ENCODE measurements at regions not wholly inside any gene's neighbourhood (a gene's known extent, or its start where the extent isn't known, plus 50 kb on each side); places are given as distances from the start of the nearest gene placed in this dataset.

GRCh38 chr9:80592413-80592812 lies 1020.6 kb downstream of the TLE4 start:
- Histone ChIP-seq H3K4me3 (ENCODE audit: low read depth, low read length) (no peak overlapping the region), H3K9ac (ENCODE audit: low read length) (no peak overlapping the region), H3K27me3 (ENCODE audit: control insufficient read depth, insufficient read depth, low read length) (no peaks in the 10 kb centered on the region), H3K36me3 (ENCODE audit: control insufficient read depth, insufficient read depth, low read length) (no peaks in the 10 kb centered on the region), H3K27ac (ENCODE audit: low read depth, low read length) (no peak overlapping the region), H3K4me1 (ENCODE audit: control insufficient read depth, insufficient read depth, low read length) (peaks cover 8% of the 10 kb centered on the region; the same call in 1 of the 2 replicates), H3K9me3 (ENCODE audit: control insufficient read depth, insufficient read depth, low read depth, low read length) (peaks cover 8% of the 10 kb centered on the region)

GRCh38 chr9:80586786-80587330 lies 1015.1 kb downstream of the TLE4 start:
- H3K4me1 ChIP-seq (ENCODE audit: control insufficient read depth, insufficient read depth, low read length) = peaks cover 17% of the 10 kb centered on the region
- no peaks in the 10 kb centered on the region for H3K27me3 ChIP-seq (ENCODE audit: control insufficient read depth, insufficient read depth, low read length)
- no peaks in the 10 kb centered on the region for H3K36me3 ChIP-seq (ENCODE audit: control insufficient read depth, insufficient read depth, low read length)
- no peaks in the 10 kb centered on the region for H3K9me3 ChIP-seq (ENCODE audit: control insufficient read depth, insufficient read depth, low read depth, low read length)
- H3K27ac ChIP-seq (ENCODE audit: low read depth, low read length) = no peak overlapping the region
- no peak overlapping the region for H3K9ac ChIP-seq (ENCODE audit: low read length)
- no peak overlapping the region for H3K4me3 ChIP-seq (ENCODE audit: low read depth, low read length)

- Histone ChIP-seq H3K9me3 (ENCODE audit: control insufficient read depth, insufficient read depth, low read depth, low read length) (peaks cover 16% of the 10 kb centered on the region), H3K27me3 (ENCODE audit: control insufficient read depth, insufficient read depth, low read length) (no peaks in the 10 kb centered on the region), H3K4me3 (ENCODE audit: low read depth, low read length) (no peak overlapping the region), H3K4me1 (ENCODE audit: control insufficient read depth, insufficient read depth, low read length) (no peaks in the 10 kb centered on the region), H3K36me3 (ENCODE audit: control insufficient read depth, insufficient read depth, low read length) (no peaks in the 10 kb centered on the region), H3K27ac (ENCODE audit: low read depth, low read length) (no peak overlapping the region), H3K9ac (ENCODE audit: low read length) (no peak overlapping the region)
Observed at GRCh38 chr9:80571953-80572352, 1000.2 kb downstream of the TLE4 start.

- no peak overlapping the region for H3K9ac ChIP-seq (ENCODE audit: low read length)
- H3K9me3 ChIP-seq (ENCODE audit: control insufficient read depth, insufficient read depth, low read depth, low read length) = peaks cover 16% of the 10 kb centered on the region
- H3K4me3 ChIP-seq (ENCODE audit: low read depth, low read length) = no peak overlapping the region
- no peaks in the 10 kb centered on the region for H3K4me1 ChIP-seq (ENCODE audit: control insufficient read depth, insufficient read depth, low read length)
- H3K27ac ChIP-seq (ENCODE audit: low read depth, low read length) = no peak overlapping the region
- no peaks in the 10 kb centered on the region for H3K27me3 ChIP-seq (ENCODE audit: control insufficient read depth, insufficient read depth, low read length)
- H3K36me3 ChIP-seq (ENCODE audit: control insufficient read depth, insufficient read depth, low read length) = no peaks in the 10 kb centered on the region
Observed at GRCh38 chr9:80569236-80569635, 997.5 kb downstream of the TLE4 start.

GRCh38 chr9:80561526-80561925 lies 989.8 kb downstream of the TLE4 start:
- H3K9me3 ChIP-seq (ENCODE audit: control insufficient read depth, insufficient read depth, low read depth, low read length) = no peaks in the 10 kb centered on the region
- H3K36me3 ChIP-seq (ENCODE audit: control insufficient read depth, insufficient read depth, low read length) = no peaks in the 10 kb centered on the region
- H3K4me3 ChIP-seq (ENCODE audit: low read depth, low read length) = no peak overlapping the region
- no peaks in the 10 kb centered on the region for H3K4me1 ChIP-seq (ENCODE audit: control insufficient read depth, insufficient read depth, low read length)
- H3K9ac ChIP-seq (ENCODE audit: low read length) = no peak overlapping the region
- H3K27ac ChIP-seq (ENCODE audit: low read depth, low read length) = no peak overlapping the region
- H3K27me3 ChIP-seq (ENCODE audit: control insufficient read depth, insufficient read depth, low read length) = no peaks in the 10 kb centered on the region

- H3K9me3 ChIP-seq (ENCODE audit: control insufficient read depth, insufficient read depth, low read depth, low read length) = no peaks in the 10 kb centered on the region
- H3K27me3 ChIP-seq (ENCODE audit: control insufficient read depth, insufficient read depth, low read length) = no peaks in the 10 kb centered on the region
- H3K36me3 ChIP-seq (ENCODE audit: control insufficient read depth, insufficient read depth, low read length) = no peaks in the 10 kb centered on the region
- no peak overlapping the region for H3K9ac ChIP-seq (ENCODE audit: low read length)
- no peak overlapping the region for H3K27ac ChIP-seq (ENCODE audit: low read depth, low read length)
- no peaks in the 10 kb centered on the region for H3K4me1 ChIP-seq (ENCODE audit: control insufficient read depth, insufficient read depth, low read length)
- no peak overlapping the region for H3K4me3 ChIP-seq (ENCODE audit: low read depth, low read length)
Observed at GRCh38 chr9:80560976-80561375, 989.2 kb downstream of the TLE4 start.

- Histone ChIP-seq H3K4me3 (ENCODE audit: low read depth, low read length) (no peak overlapping the region), H3K4me1 (ENCODE audit: control insufficient read depth, insufficient read depth, low read length) (no peaks in the 10 kb centered on the region), H3K9ac (ENCODE audit: low read length) (no peak overlapping the region), H3K9me3 (ENCODE audit: control insufficient read depth, insufficient read depth, low read depth, low read length) (no peaks in the 10 kb centered on the region), H3K27ac (ENCODE audit: low read depth, low read length) (no peak overlapping the region), H3K27me3 (ENCODE audit: control insufficient read depth, insufficient read depth, low read length) (no peaks in the 10 kb centered on the region), H3K36me3 (ENCODE audit: control insufficient read depth, insufficient read depth, low read length) (no peaks in the 10 kb centered on the region)
Observed at GRCh38 chr9:80557256-80557655, 985.5 kb downstream of the TLE4 start.

GRCh38 chr9:80556631-80557030 lies 984.9 kb downstream of the TLE4 start:
- H3K9ac ChIP-seq (ENCODE audit: low read length) = no peak overlapping the region
- no peaks in the 10 kb centered on the region for H3K36me3 ChIP-seq (ENCODE audit: control insufficient read depth, insufficient read depth, low read length)
- no peaks in the 10 kb centered on the region for H3K9me3 ChIP-seq (ENCODE audit: control insufficient read depth, insufficient read depth, low read depth, low read length)
- H3K4me3 ChIP-seq (ENCODE audit: low read depth, low read length) = no peak overlapping the region
- no peaks in the 10 kb centered on the region for H3K4me1 ChIP-seq (ENCODE audit: control insufficient read depth, insufficient read depth, low read length)
- no peak overlapping the region for H3K27ac ChIP-seq (ENCODE audit: low read depth, low read length)
- no peaks in the 10 kb centered on the region for H3K27me3 ChIP-seq (ENCODE audit: control insufficient read depth, insufficient read depth, low read length)

GRCh38 chr9:80555782-80556325 lies 984.1 kb downstream of the TLE4 start:
- H3K4me3 ChIP-seq (ENCODE audit: low read depth, low read length) = no peak overlapping the region
- H3K9ac ChIP-seq (ENCODE audit: low read length) = no peak overlapping the region
- no peaks in the 10 kb centered on the region for H3K27me3 ChIP-seq (ENCODE audit: control insufficient read depth, insufficient read depth, low read length)
- H3K4me1 ChIP-seq (ENCODE audit: control insufficient read depth, insufficient read depth, low read length) = no peaks in the 10 kb centered on the region
- no peaks in the 10 kb centered on the region for H3K9me3 ChIP-seq (ENCODE audit: control insufficient read depth, insufficient read depth, low read depth, low read length)
- H3K36me3 ChIP-seq (ENCODE audit: control insufficient read depth, insufficient read depth, low read length) = no peaks in the 10 kb centered on the region
- no peak overlapping the region for H3K27ac ChIP-seq (ENCODE audit: low read depth, low read length)

GRCh38 chr9:80554856-80555255 lies 983.1 kb downstream of the TLE4 start:
- H3K9ac ChIP-seq (ENCODE audit: low read length) = no peak overlapping the region
- no peak overlapping the region for H3K4me3 ChIP-seq (ENCODE audit: low read depth, low read length)
- no peaks in the 10 kb centered on the region for H3K9me3 ChIP-seq (ENCODE audit: control insufficient read depth, insufficient read depth, low read depth, low read length)
- no peaks in the 10 kb centered on the region for H3K27me3 ChIP-seq (ENCODE audit: control insufficient read depth, insufficient read depth, low read length)
- no peaks in the 10 kb centered on the region for H3K4me1 ChIP-seq (ENCODE audit: control insufficient read depth, insufficient read depth, low read length)
- H3K27ac ChIP-seq (ENCODE audit: low read depth, low read length) = no peak overlapping the region
- no peaks in the 10 kb centered on the region for H3K36me3 ChIP-seq (ENCODE audit: control insufficient read depth, insufficient read depth, low read length)

GRCh38 chr9:80554301-80554700 lies 982.5 kb downstream of the TLE4 start:
- Histone ChIP-seq H3K4me1 (ENCODE audit: control insufficient read depth, insufficient read depth, low read length) (no peaks in the 10 kb centered on the region), H3K9ac (ENCODE audit: low read length) (no peak overlapping the region), H3K36me3 (ENCODE audit: control insufficient read depth, insufficient read depth, low read length) (no peaks in the 10 kb centered on the region), H3K27me3 (ENCODE audit: control insufficient read depth, insufficient read depth, low read length) (no peaks in the 10 kb centered on the region), H3K4me3 (ENCODE audit: low read depth, low read length) (no peak overlapping the region), H3K27ac (ENCODE audit: low read depth, low read length) (no peak overlapping the region), H3K9me3 (ENCODE audit: control insufficient read depth, insufficient read depth, low read depth, low read length) (no peaks in the 10 kb centered on the region)

- Histone ChIP-seq H3K27ac (ENCODE audit: low read depth, low read length) (no peak overlapping the region), H3K9me3 (ENCODE audit: control insufficient read depth, insufficient read depth, low read depth, low read length) (no peaks in the 10 kb centered on the region), H3K9ac (ENCODE audit: low read length) (no peak overlapping the region), H3K4me1 (ENCODE audit: control insufficient read depth, insufficient read depth, low read length) (no peaks in the 10 kb centered on the region), H3K27me3 (ENCODE audit: control insufficient read depth, insufficient read depth, low read length) (no peaks in the 10 kb centered on the region), H3K4me3 (ENCODE audit: low read depth, low read length) (no peak overlapping the region), H3K36me3 (ENCODE audit: control insufficient read depth, insufficient read depth, low read length) (no peaks in the 10 kb centered on the region)
Observed at GRCh38 chr9:80552931-80553330, 981.2 kb downstream of the TLE4 start.
